ENCODE measurements at regions not wholly inside any gene's neighbourhood (a gene's known extent, or its start where the extent isn't known, plus 50 kb on each side); places are given as distances from the start of the nearest gene placed in this dataset.
"Not testable (repeated sequence)": the region's sequence is repeated elsewhere in the genome, so short reads cannot be mapped to it uniquely, and the experiment has no call there.

DNA sequence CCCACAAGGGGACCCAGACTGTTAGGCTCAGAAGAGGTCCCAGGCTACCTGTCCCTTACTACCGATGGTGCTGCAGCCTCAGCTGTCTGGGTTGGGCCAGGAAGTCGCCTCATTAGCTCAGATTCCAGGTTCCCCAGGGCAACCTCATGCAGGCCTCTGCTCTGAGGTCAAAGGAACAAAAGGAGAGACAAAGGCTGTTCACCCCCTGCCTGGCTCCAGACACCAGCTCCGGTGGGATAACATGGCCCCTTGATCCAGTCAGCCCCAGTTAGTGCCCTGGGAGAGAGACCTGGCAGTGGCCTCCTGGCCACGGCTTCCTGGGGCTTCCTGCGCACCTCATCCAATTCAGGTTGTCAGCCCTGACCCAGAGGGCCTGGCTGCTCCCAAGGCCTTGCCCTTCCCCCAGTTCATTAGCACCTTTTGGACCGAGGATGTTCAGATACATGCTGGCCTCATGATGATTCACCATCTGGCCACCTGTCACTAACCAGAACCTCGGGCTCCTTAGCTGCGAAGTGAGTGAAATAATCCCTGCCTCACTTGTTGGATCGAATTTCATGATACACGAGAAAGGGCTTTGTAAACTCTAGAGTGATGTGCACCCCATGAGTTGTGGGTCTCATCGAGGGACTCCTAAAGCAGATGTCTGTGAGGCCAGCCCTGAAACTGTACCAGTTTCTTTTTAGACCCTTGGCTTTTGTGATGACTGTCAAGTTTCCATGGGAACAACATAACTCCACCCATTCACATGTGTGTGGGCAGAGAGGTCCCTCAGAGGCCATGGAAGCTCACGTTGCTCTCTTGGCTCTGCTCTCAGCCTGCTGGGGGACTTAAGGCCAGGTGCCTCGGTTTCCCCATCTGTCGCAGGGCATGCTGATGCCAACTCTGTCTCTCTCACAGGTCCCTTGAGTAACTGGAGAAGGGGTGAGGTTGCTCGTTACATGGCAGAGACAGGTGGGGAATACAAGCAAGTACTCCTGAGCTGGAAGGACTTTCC lies 79.5 kb upstream of the PCBD1 start:
- peak; percentile 82 for DNase-seq

- no peak for DNase-seq
Measured at GRCh38 chr10:70969188-70969587, 80.8 kb upstream of the PCBD1 start.

GRCh38 chr10:70970830-70971229 lies 82.5 kb upstream of the PCBD1 start:
- DNase-seq = no peak

GRCh38 chr10:70973275-70973674 lies 84.9 kb upstream of the PCBD1 start:
- no peak for DNase-seq

GRCh38 chr10:70974351-70974901 lies 86.1 kb upstream of the PCBD1 start:
- peak; percentile 47 for DNase-seq

DNA sequence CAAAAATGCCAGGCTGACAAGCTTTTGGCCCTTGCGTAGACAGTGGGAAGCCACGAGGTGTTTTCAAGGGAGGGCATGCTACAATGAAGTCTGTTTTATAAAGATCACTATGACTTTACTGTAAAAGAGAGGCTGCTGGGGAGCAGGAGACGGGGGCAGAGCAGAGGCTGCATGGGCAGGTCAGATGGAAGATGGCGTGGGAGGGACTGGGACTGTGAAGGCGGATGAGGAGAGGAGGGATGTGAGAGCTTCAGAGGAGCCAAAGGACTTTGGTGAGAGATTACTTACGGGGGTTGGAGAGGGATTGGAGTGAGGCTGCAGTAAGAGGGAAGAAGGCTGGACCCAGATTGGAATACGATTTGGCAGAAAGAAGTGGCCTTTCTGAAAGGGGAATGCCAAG lies 86.6 kb upstream of the PCBD1 start:
- no peak for DNase-seq

GRCh38 chr10:70976063-70976695 lies 87.8 kb upstream of the PCBD1 start:
- no peak for DNase-seq

- DNase-seq = no peak
Measured at GRCh38 chr10:70977625-70978024, 89.3 kb upstream of the PCBD1 start.

- DNase-seq = no peak
Measured at GRCh38 chr10:70978181-70978580, 89.8 kb upstream of the PCBD1 start.

GRCh38 chr10:70978816-70979480 lies 90.6 kb upstream of the PCBD1 start:
- no peak for DNase-seq

- DNase-seq = no peak
Measured at GRCh38 chr10:70980687-70981086, 92.3 kb upstream of the PCBD1 start.

DNA sequence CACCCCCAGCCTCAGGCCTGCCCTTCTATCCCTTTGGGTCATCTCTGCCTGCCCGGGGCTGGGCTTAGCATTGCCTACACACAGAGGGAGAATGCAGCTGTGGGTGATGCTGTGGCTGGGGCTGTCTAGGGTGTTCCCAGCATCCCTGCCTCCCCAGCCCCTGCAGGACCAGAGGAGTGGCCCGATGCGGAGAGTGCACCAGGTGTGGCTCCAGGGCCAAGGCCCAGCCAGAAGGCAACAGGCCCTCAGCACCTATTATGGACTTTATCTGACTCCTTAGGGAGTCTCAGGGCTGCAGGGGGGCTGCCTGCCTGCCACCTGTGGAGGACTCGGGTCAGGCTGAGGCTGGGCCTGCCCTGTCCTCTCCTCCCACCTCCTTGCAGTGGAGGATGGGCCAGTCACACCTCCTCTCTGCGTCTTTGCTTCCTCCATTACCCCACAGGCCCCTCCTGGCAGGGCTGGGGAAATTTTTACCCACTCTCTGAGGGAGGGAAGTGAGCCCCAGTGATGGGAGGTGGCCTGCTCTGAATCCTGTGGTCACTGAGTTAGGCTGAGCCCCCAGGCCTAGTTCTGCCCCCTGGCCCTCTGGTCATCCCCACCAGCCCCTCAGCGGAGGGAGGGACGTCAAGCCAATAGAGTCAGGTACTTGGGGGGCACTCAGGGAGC lies 92.9 kb upstream of the PCBD1 start:
- DNase-seq = no peak

- no peak for DNase-seq
Measured at GRCh38 chr10:70981936-70982335, 93.6 kb upstream of the PCBD1 start.

- DNase-seq = no peak
Measured at GRCh38 chr10:70982443-70982842, 94.1 kb upstream of the PCBD1 start.

DNA sequence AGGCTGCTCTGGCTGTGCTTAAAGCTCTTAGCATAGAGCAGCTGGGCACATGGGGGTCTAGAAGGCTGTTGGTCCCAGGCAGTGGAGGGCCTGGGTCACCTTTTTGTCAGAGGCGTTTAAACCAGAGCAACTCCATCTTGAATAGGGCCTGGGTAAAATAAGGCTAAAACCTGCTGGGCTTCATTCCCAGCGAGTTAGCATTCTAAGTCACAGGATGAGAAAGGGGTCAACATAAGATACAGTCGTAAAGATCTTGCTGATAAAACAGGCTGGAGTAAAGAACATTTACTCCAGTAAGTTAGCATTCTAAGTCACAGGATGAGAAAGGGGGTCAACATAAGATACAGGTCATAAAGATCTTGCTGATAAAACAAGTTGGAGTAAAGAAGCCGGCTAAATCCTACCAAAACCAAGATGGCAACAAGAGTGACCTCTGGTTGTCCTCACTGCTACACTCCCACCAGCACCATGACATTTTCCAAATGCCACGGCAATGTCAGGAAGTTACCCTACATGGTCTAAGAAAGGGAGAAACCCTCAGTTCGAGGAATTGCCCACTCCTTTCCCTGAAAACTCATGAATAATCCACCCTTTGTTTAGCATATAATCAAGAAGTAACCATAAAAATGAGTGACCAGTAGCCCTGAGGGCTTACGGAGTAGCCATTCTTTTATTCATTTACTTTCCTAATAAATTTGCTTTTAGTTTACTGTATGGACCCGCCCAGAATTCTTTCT lies 96.8 kb upstream of the PCBD1 start:
- no peak for DNase-seq

- no peak for DNase-seq
Measured at GRCh38 chr10:70985824-70986622, 97.7 kb upstream of the PCBD1 start.

- DNase-seq = no peak
Measured at GRCh38 chr10:70986623-70986950, 98.2 kb upstream of the PCBD1 start.

DNA sequence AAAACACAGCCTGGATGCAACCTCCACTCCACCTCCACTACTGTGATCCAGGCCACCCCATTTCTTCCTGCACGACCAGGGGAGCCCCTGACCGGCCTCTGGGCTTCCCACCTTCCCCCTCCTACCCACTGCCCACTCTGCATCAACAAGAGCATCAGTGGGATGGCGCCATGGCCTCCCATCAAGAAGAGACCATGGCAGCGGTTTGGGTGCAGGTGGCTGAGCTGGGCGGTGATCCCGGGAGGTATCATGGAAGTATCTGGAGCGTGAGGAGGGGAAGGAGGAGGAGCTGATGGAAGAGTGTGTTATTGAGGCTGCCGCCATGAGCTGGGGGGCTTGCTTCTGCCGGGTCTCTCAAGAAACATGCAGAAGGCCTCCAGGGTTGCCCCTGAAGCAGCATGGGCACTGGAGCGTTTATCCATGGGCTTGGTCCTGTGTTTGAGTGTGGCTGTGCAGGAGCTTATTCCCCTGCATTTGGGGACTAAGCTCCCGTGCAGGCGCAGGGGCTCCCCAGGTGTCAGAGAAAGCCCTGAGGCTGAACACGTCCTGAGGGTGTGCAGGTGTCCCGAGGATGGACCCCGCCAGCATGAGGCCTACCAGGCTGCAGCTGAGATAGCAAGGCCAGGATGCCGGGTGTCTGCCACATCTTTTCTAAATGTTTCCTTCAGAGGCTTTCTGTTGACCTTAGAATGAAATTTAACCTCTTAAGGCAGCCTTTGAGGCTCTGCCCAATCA lies 99.2 kb upstream of the PCBD1 start:
- no peak for DNase-seq

DNA sequence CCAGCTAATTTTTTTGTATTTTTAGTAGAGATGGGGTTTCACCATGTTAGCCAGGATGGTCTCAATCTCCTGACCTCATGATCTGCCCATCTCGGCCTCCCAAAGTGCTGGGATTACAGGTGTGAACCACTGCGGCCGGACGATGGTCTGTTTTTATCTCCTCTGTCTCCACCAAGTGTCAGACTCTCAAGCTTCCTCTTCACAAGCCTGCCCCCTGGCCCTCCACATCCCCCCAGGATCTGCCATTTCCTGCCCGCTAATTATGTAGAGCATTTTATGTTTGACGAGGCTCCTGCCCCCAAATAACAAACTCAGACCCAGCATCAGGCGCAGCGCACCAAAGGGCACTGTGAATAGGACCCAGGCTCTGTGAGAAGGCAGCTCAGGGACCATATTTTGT lies 101.8 kb upstream of the PCBD1 start:
- not testable (repeated sequence) for DNase-seq

DNA sequence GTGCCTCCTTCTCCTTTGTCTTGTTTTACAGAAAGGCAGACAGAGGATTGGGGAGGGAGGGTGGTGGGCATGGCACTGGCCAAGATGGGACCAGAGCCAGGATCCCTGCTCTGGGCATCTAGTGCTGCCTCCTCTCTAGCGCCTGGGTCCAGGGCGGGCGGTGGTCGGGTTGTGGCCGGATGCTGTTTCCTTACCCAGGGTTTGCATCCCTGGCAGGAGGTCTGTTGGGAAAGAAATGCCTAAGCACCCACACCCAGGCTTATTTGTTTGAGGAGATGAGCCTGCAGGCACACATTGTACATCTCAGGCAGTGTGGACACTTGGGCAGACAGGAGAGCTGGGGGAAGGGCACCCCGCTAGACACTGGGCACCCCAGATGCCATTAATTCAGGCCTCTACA lies 102.3 kb upstream of the PCBD1 start:
- no peak for DNase-seq

Data from NCI-H2171 treated with DMSO at 0.1 percent for 48 hours (cell line).